Activated naive CD8-positive, alpha-beta T cell treated with anti-CD3 and anti-CD28 coated beads, Interleukin-2, amount 10 ng/mL, durations not matched to agents 7 days and 5 days (primary cell): ENCODE measurements at regions not wholly inside any gene's neighbourhood (a gene's known extent, or its start where the extent isn't known, plus 50 kb on each side); places are given as distances from the start of the nearest gene placed in this dataset.
"Not testable (repeated sequence)": the region's sequence is repeated elsewhere in the genome, so short reads cannot be mapped to it uniquely, and the experiment has no call there.

Experiments
- ATAC-seq: fragments of 150-1000 bp; cut with Tn5 transposase; one replicate; pipeline ENCODE4 v1.10.0; 2021; ENCODE audit warnings: low read depth, moderate library complexity
- POLR2A ChIA-PET: fragments of 350-600 bp; sonication (Branson Sonifier 250); formaldehyde crosslinking; loops from one replicate; lab custom pipeline; 2021; ENCODE audit warnings: antibody characterized with exemption; lab: Charles Lee
- DNase-seq: peaks from one replicate; pipeline ENCODE4 v3.0.0; 2021
- H3K27ac Mint-ChIP-seq: one replicate; pipeline ENCODE4 v1.8.0; 2022; ENCODE audit warnings: mild to moderate bottlenecking, mixed read lengths
- H3K27me3 Mint-ChIP-seq: one replicate; pipeline ENCODE4 v1.8.0; 2022; ENCODE audit warnings: mild to moderate bottlenecking, moderate library complexity, mixed read lengths
- H3K36me3 Mint-ChIP-seq: one replicate; pipeline ENCODE4 v1.8.0; 2021; ENCODE audit warnings: mild to moderate bottlenecking, mixed read lengths
- H3K4me1 Mint-ChIP-seq: one replicate; pipeline ENCODE4 v1.8.0; 2021; ENCODE audit warnings: mixed read lengths
- H3K4me3 Mint-ChIP-seq: one replicate; pipeline ENCODE4 v1.8.0; 2022; ENCODE audit warnings: mild to moderate bottlenecking, moderate library complexity, mixed read lengths
- H3K9me3 Mint-ChIP-seq: one replicate; pipeline ENCODE4 v1.8.0; 2021; ENCODE audit warnings: mixed read lengths

DNA sequence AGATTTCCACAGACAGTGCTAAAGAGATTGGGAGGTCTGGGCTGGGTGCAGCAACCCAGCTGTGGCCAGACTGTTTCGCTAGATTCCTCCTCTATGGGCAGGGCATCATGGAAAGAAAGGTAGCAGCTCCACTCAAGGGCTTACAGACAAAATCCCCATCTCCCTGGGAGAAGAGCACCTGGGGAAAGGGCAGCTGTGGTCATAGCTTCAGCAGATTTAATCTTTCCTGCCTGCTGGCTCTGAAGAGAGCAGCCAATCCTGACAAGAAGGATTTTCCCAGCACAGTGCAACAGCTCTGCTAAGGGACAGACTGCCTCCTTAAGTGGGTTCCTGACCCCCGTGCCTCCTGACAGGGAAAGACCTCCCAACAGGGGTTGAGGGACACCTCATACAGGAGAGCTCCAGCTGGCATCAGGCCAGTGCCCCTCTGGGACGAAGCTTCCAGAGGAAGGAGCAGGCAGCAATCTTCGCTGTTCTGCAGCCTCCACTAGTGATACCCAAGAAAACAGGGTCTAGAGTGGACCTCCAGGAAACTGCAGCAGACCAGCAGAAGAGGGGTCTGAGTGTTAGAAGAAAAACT, 1379.3 kb upstream of the ACO1 start:
- Mint-ChIP-seq H3K27me3 (no peaks in the 10 kb centered on the region), H3K27ac (no peak overlapping the region), H3K36me3 (no peaks in the 10 kb centered on the region), H3K9me3 (peaks cover 15% of the 10 kb centered on the region), H3K4me3 (no peak overlapping the region), H3K4me1 (no peaks in the 10 kb centered on the region)
- ATAC-seq, result no peak
- no peak for DNase-seq
- POLR2A ChIA-PET, result no interaction called here

DNA sequence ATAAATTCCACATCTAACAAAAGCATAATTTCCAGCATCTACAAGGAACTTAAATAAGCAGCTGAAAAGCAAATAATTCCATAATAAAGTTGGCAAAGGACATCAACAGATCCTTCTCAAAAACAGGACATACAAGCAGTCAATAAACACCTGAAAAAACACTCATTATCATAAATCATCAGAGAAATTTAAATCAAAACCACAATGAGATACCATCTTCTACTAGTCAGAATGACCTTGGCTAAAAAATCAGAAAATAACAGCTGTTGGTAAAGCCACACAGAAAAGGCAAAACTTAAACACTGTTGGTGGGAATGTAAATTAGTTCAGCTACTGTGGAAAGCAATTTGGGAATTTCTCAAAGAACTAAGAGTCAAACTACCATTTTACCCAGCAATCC, 1371.1 kb upstream of the ACO1 start:
- no peaks in the 10 kb centered on the region for H3K4me1 Mint-ChIP-seq
- peaks cover 2% of the 10 kb centered on the region for H3K27me3 Mint-ChIP-seq
- no peak overlapping the region for H3K27ac Mint-ChIP-seq
- DNase-seq (no peak), ATAC-seq (no peak)
- no peaks in the 10 kb centered on the region for H3K36me3 Mint-ChIP-seq
- POLR2A ChIA-PET, result no interaction called here
- H3K4me3 Mint-ChIP-seq, result no peak overlapping the region
- peaks cover 4% of the 10 kb centered on the region for H3K9me3 Mint-ChIP-seq

DNA sequence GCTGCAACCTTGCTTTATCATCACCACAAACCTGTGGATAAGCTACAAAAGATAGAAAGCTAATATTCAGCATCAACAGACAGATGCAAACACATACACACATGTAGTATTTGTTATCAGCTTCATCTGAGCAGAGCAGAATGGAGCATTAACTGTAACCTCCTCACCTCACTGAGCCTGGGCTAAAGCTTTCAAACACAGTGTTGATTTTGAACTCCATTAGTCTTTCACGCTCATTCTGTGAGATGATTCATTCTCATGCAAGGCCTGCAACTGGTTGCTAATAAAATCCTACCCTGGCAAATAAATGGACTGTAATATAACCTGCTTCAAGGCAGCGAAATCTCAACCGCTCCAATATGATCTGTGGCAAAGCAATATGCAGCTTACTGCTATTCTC, 1360.6 kb upstream of the ACO1 start:
- no peaks in the 10 kb centered on the region for H3K4me1 Mint-ChIP-seq
- no peaks in the 10 kb centered on the region for H3K36me3 Mint-ChIP-seq
- DNase-seq (no peak), ATAC-seq (no peak)
- H3K27ac Mint-ChIP-seq, result no peak overlapping the region
- H3K9me3 Mint-ChIP-seq, result no peaks in the 10 kb centered on the region
- no peaks in the 10 kb centered on the region for H3K27me3 Mint-ChIP-seq
- POLR2A ChIA-PET, result no interaction called here
- no peak overlapping the region for H3K4me3 Mint-ChIP-seq

DNA sequence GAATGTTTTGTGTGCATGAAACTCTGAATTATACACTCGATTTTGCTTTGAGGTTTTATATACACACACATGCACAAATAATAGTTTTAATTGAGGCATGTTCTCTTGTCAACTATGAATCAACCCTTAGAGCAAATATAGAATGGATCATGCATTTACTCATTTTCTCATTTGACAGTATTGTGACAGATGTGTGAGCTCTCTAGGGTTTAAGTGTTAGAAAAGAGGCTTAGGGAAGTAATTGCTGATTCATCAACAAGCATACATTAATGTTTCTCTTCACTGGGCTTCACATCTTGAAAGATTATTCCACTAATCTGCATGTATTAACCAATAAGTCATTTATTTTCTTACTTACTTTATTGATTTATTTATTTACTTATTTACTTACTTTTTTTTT, 1356.8 kb upstream of the ACO1 start:
- POLR2A ChIA-PET, result no interaction called here
- Mint-ChIP-seq H3K36me3 (no peaks in the 10 kb centered on the region), H3K27ac (no peak overlapping the region), H3K9me3 (no peaks in the 10 kb centered on the region), H3K27me3 (no peaks in the 10 kb centered on the region), H3K4me3 (no peak overlapping the region), H3K4me1 (no peaks in the 10 kb centered on the region)
- no peak for DNase-seq
- no peak for ATAC-seq

DNA sequence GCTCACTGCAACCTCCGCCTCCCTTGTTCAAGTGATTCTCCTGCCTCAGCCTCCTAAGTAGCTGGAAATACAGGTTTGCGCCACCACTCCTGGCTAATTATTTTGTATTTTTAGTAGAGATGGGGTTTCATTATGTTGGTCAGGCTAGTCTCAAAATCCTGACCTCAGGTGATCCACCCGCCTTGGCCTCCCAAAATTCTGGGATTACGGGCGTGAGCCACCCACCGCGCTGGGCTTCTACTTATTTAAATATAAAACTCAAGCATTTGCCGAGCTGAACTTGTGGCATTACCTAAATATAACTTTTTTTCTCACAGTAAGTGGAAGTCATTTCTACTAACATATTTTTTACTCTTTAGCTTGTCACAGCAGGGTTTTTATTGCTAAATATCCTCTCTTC, 1356.3 kb upstream of the ACO1 start:
- H3K27ac Mint-ChIP-seq, result no peak overlapping the region
- DNase-seq (no peak), ATAC-seq (no peak)
- no peaks in the 10 kb centered on the region for H3K27me3 Mint-ChIP-seq
- no peaks in the 10 kb centered on the region for H3K36me3 Mint-ChIP-seq
- no peaks in the 10 kb centered on the region for H3K9me3 Mint-ChIP-seq
- no peaks in the 10 kb centered on the region for H3K4me1 Mint-ChIP-seq
- no peak overlapping the region for H3K4me3 Mint-ChIP-seq
- POLR2A ChIA-PET, result no interaction called here

DNA sequence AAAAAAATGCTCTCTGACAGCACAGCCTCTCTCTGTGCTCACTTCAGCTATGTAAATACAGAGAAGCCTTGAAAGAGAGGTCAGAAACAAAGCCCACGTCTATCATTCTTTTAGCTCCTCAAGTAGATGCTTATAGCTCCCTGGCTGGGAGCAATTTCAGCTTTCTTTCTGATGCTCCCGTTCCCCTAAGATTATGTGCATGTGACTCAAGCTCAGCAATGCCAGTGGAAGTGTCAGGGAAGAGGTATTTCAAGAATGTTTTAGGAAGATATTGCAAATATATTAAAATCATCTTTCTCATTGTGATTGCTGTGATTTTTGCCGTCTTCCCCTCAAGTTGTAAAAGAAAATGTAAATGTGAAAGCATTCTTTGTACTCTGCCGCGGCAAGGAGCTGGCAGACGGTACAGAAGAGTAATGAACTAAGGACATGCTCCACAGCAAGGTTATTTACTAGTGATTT, 1353.7 kb upstream of the ACO1 start:
- ATAC-seq, result no peak
- Mint-ChIP-seq H3K4me1 (no peaks in the 10 kb centered on the region), H3K9me3 (no peaks in the 10 kb centered on the region), H3K27me3 (no peaks in the 10 kb centered on the region), H3K27ac (no peak overlapping the region), H3K36me3 (no peaks in the 10 kb centered on the region), H3K4me3 (peak overlapping the region; percentile 33)
- POLR2A ChIA-PET, result no interaction called here
- no peak for DNase-seq

DNA sequence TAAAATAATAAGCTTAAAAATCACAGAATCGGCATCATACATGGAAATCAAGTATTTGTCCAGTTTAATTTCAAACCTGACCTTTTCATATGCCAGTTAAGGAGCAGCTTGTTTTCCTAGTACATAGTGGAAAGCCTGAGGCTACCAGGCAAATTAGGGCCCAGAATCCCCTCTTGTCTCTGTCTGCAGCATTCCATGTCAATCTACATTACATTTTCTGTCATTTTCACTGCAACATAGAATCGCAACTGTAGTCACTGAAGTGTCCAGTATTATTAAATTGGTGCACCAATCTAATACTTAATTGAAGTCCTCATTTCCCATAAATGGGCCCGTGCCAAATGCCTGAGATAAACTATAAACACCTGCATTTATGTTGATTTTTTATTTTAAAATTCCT, 1352.2 kb upstream of the ACO1 start:
- H3K27ac Mint-ChIP-seq, result no peak overlapping the region
- POLR2A ChIA-PET, result no interaction called here
- no peaks in the 10 kb centered on the region for H3K4me1 Mint-ChIP-seq
- H3K9me3 Mint-ChIP-seq, result no peaks in the 10 kb centered on the region
- no peak for ATAC-seq
- H3K27me3 Mint-ChIP-seq, result no peaks in the 10 kb centered on the region
- H3K36me3 Mint-ChIP-seq, result no peaks in the 10 kb centered on the region
- no peak for DNase-seq
- H3K4me3 Mint-ChIP-seq, result no peak overlapping the region

DNA sequence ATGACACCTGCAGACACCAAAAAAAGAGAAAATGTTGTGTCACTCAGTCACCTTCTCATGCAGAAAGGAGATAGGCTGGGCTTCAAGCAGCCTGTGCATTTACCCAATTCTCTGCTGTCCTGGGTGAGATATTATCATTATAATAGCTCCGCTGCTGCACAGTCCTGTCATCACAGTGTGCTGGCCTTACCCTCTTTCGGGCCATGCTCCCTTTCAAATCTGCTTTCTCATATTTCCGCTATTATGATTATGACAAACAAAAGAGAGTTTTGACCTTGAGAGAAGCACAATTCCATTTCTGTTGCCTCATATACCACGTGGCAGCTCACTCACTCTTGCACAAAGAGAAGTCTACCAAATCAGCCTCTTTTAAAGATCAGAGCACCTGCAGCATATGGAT, 1350.1 kb upstream of the ACO1 start:
- no peaks in the 10 kb centered on the region for H3K36me3 Mint-ChIP-seq
- no peaks in the 10 kb centered on the region for H3K9me3 Mint-ChIP-seq
- no peak overlapping the region for H3K4me3 Mint-ChIP-seq
- ATAC-seq, result no peak
- H3K27me3 Mint-ChIP-seq, result no peaks in the 10 kb centered on the region
- H3K27ac Mint-ChIP-seq, result no peak overlapping the region
- POLR2A ChIA-PET, result no interaction called here
- no peak for DNase-seq
- H3K4me1 Mint-ChIP-seq, result no peaks in the 10 kb centered on the region

DNA sequence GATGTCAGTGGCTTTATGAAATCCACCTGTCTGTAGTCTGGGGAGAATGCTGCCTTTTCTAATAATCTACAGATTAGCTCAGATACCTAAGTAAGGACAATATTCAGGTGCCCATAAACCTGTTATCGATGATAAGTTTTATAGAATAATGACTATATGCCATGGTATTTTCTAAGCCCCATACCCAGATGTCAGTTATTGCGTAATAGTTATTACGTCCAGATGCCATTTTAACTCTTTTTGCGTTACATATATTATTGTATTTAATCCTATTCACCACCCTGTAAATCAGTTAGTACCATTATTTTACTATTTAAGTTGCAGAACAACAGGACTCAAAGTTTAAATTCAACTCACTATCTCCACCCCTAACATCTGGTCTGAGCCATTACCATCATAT, 1343.9 kb upstream of the ACO1 start:
- Mint-ChIP-seq H3K9me3 (no peaks in the 10 kb centered on the region), H3K27me3 (no peaks in the 10 kb centered on the region), H3K4me3 (no peak overlapping the region), H3K4me1 (no peaks in the 10 kb centered on the region), H3K27ac (no peak overlapping the region), H3K36me3 (no peaks in the 10 kb centered on the region)
- DNase-seq, result no peak
- no peak for ATAC-seq
- POLR2A ChIA-PET, result no interaction called here

DNA sequence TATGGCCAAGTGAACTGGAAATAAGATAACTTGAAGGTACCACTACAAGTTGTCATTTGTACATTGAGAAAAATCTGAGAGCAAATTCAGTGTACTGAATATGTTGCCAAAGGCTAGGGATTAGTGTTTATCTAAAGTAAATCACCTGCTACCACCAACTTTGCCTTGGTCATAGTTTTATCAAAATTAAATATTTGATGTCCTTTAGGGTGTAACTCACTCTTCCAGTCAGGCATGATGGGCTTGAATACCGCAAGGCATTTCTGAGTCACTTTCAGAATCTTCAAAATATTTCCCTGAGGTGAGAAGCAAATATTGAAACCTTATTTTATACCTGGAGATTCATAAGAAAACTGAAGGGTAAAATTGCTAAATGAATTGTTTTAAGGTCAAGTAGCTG, 1338.6 kb upstream of the ACO1 start:
- no peak overlapping the region for H3K27ac Mint-ChIP-seq
- H3K4me3 Mint-ChIP-seq, result no peak overlapping the region
- POLR2A ChIA-PET, result no interaction called here
- ATAC-seq (no peak), DNase-seq (no peak)
- no peaks in the 10 kb centered on the region for H3K36me3 Mint-ChIP-seq
- H3K9me3 Mint-ChIP-seq, result no peaks in the 10 kb centered on the region
- H3K27me3 Mint-ChIP-seq, result no peaks in the 10 kb centered on the region
- H3K4me1 Mint-ChIP-seq, result no peaks in the 10 kb centered on the region

DNA sequence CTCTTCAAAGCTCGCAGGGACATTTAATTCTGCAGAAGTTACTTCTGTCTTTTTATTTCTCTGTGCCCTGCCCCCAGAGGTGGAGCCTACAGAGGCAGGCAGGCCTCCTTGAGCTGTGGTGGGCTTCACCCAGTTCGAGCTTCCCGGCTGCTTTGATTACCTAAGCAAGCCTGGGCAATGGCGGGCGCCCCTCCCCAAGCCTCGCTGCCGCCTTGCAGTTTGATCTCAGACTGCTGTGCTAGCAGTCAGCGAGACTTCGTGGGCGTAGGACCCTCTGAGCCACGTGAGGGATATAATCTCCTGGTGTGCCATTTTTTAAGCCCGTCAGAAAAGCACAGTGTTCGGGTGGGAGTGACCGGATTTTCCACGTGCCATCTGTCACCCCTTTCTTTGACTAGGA, 1322.9 kb upstream of the ACO1 start:
- H3K4me3 Mint-ChIP-seq, ATAC-seq, H3K27ac Mint-ChIP-seq, H3K36me3 Mint-ChIP-seq, POLR2A ChIA-PET, H3K27me3 Mint-ChIP-seq, H3K9me3 Mint-ChIP-seq, H3K4me1 Mint-ChIP-seq, DNase-seq: not testable (repeated sequence)

DNA sequence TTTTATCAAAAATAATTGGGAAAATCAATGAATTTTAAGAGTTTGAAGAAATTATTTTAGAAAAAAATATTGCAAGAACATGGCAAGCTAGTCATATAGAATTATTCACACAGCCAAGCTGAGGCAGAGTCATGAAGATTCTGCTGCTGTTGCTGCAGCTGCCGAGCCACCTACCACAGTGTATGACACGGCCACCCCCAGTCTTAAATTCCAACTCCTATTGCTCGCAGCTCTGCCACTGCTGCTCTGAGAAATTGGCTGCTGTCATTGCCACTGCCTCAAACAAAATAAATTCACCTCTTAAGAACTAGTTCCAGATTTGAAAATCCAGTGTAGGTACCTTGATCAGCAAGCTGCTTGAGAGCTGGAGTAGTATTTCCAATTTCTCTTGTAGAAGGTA, 1318.8 kb upstream of the ACO1 start:
- POLR2A ChIA-PET, result no interaction called here
- Mint-ChIP-seq H3K27ac (no peak overlapping the region), H3K4me1 (no peaks in the 10 kb centered on the region), H3K9me3 (peaks cover 4% of the 10 kb centered on the region), H3K27me3 (no peaks in the 10 kb centered on the region), H3K36me3 (no peaks in the 10 kb centered on the region), H3K4me3 (no peak overlapping the region)
- no peak for ATAC-seq
- no peak for DNase-seq

DNA sequence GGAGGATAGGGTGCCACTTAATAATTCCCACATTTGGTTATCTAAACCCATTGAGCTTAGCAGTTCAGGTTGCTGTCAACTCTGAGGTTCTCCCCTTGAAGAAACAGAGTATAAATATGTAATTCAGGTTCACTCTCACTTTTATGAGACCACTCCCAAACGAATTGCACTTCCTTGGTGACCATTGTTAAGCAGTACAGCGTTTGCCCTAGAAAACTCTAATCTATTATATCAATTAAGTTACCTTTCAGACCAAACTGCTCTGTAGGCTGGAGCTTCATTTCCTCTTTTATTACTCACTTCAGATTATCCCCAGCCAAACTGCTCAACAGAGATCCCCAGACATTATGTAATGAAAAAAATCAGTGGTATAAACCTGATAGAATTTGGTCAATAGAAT, 1317.0 kb upstream of the ACO1 start:
- Mint-ChIP-seq H3K4me1 (no peaks in the 10 kb centered on the region), H3K27ac (no peak overlapping the region), H3K9me3 (no peaks in the 10 kb centered on the region), H3K27me3 (no peaks in the 10 kb centered on the region), H3K36me3 (no peaks in the 10 kb centered on the region), H3K4me3 (no peak overlapping the region)
- DNase-seq (no peak), ATAC-seq (no peak)
- POLR2A ChIA-PET, result no interaction called here

DNA sequence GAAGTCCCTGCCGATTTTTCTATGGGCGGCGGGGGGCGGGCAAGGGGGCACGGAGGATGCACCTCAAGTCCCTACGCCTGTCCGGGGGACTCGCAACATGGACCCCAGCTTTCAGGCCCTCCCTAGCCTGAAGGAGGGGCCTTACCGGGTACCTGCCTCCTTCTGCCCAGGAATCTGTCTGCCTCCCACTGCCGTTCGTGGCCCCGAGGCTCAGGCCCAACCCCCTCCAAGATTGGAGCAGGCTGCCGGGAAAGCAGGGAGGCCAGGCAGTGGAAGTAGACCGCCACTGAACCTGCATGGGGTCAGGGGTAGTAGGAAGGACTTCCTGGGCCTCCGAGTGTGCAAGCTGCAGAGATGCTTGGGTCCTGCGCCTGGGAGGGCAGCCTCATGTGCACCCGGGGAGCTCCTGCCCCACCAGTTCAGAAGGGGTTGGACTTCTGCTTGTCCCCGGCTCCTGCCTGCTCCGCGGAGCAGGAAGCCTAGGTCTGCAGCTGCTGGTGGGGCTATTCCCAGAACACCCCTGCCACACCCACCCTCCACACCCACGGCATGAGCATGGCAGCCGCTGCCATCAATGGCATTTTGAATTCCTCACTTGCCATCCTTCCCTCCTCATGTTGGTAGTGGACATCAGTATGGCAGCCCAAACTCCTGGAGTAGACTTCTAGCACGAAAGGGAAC, 1312.7 kb upstream of the ACO1 start:
- H3K27ac Mint-ChIP-seq, result no peak overlapping the region
- POLR2A ChIA-PET, result no interaction called here
- H3K4me3 Mint-ChIP-seq, result no peak overlapping the region
- H3K27me3 Mint-ChIP-seq, result no peaks in the 10 kb centered on the region
- no peaks in the 10 kb centered on the region for H3K9me3 Mint-ChIP-seq
- no peak for ATAC-seq
- no peaks in the 10 kb centered on the region for H3K4me1 Mint-ChIP-seq
- no peaks in the 10 kb centered on the region for H3K36me3 Mint-ChIP-seq
- DNase-seq, result no peak
